K562 (cell line): ENCODE measurements at regions not wholly inside any gene's neighbourhood (a gene's known extent, or its start where the extent isn't known, plus 50 kb on each side); places are given as distances from the start of the nearest gene placed in this dataset.

Source experiments
- MTF1 ChIP-seq: fragments of 250-450 bp; sonication (Bioruptor Pico); IDR thresholded peaks from 2 replicates; pipeline ENCODE4 v1.9.0; 2021; ENCODE audit warnings: moderate library complexity, mild to moderate bottlenecking, inconsistent platforms, borderline replicate concordance
- ZBTB40 ChIP-seq, 2 experiments: fragments of 450-650 bp in 1 of 2; sonication (generic) in 1 of 2; formaldehyde crosslinking in 1 of 2; IDR thresholded peaks; 2 replicates each; pipeline versions ENCODE4 v1.7.1 to v1.9.0; 2016 to 2022; ENCODE audit warnings: inconsistent platforms in 1 of 2, mild to moderate bottlenecking in 1 of 2, missing genetic modification reagents in 1 of 2
- ZFP30 ChIP-seq: fragments of 250-450 bp; sonication (Bioruptor Pico); IDR thresholded peaks from 2 replicates; pipeline ENCODE4 v1.8.0; 2022; ENCODE audit warnings: moderate library complexity, mild to moderate bottlenecking, inconsistent platforms, borderline replicate concordance

- TF ChIP-seq ZBTB40 (IDR thresholded peaks at IDR 0.05): no peak
- no peak for TF ChIP-seq ZBTB40 (CRISPR knock-in tag; IDR thresholded peaks at IDR 0.05)
- no peak for TF ChIP-seq MTF1 (CRISPR knock-in tag)
- TF ChIP-seq ZFP30 (CRISPR knock-in tag): no peak
Measured at GRCh38 chr22:49356428-49356827, 471.2 kb downstream of the BRD1 start (continued).
